ENCODE measurements at regions not wholly inside any gene's neighbourhood (a gene's known extent, or its start where the extent isn't known, plus 50 kb on each side); places are given as distances from the start of the nearest gene placed in this dataset.

GRCh38 chr4:37126051-37126450 lies 118.5 kb upstream of the NWD2 start:
- H3K27me3 ChIP-seq: no peaks in the 10 kb centered on the region
- DNase-seq (no peak), ATAC-seq (ENCODE audit: low FRiP score in 2 of 2) (no peak)
- H3K4me3 ChIP-seq: no peak overlapping the region
- TF ChIP-seq EP300 (IDR thresholded peaks at IDR 0.05) (no peak), POLR2AphosphoS5 (IDR thresholded peaks at IDR 0.05) (no peak), POLR2A (IDR thresholded peaks at IDR 0.05) (no peak)
- TF ChIP-seq, protein P1, sequence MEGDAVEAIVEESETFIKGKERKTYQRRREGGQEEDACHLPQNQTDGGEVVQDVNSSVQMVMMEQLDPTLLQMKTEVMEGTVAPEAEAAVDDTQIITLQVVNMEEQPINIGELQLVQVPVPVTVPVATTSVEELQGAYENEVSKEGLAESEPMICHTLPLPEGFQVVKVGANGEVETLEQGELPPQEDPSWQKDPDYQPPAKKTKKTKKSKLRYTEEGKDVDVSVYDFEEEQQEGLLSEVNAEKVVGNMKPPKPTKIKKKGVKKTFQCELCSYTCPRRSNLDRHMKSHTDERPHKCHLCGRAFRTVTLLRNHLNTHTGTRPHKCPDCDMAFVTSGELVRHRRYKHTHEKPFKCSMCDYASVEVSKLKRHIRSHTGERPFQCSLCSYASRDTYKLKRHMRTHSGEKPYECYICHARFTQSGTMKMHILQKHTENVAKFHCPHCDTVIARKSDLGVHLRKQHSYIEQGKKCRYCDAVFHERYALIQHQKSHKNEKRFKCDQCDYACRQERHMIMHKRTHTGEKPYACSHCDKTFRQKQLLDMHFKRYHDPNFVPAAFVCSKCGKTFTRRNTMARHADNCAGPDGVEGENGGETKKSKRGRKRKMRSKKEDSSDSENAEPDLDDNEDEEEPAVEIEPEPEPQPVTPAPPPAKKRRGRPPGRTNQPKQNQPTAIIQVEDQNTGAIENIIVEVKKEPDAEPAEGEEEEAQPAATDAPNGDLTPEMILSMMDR (IDR thresholded peaks at IDR 0.05): no peak
- no peaks in the 10 kb centered on the region for H3K9me3 ChIP-seq
- H3K4me1 ChIP-seq: no peaks in the 10 kb centered on the region
- H3K27ac ChIP-seq: no peak overlapping the region
- no peaks in the 10 kb centered on the region for H3K36me3 ChIP-seq

DNA sequence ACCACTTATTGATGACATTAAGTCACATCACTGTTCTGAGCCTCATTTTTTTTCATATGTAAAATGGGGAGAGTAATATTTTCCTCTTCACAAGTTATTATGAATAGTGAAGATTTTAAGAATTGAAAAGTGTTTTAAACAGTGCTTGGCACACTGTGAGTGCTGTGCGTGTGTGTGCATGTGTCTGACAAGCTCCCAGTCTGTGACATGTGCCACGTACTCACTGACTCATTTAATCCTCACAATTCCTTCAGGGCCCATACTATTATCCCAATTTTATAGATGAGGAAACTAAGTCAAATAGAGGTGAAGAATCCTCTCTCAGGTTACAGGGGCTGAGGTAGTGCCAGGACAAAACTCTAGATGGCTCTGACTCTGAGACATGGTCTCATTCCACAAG lies 114.1 kb upstream of the NWD2 start:
- DNase-seq: no peak
- no peak for ATAC-seq (ENCODE audit: low FRiP score in 2 of 2)
- 89 to 92% methylated on average over 2 of the region's 2 CpGs for WGBS, 2 donors
- no peak for TF ChIP-seq POLR2A (IDR thresholded peaks at IDR 0.05)
- TF ChIP-seq POLR2AphosphoS5 (IDR thresholded peaks at IDR 0.05): no peak
- TF ChIP-seq, protein P1 (IDR thresholded peaks at IDR 0.05): no peak
- TF ChIP-seq EP300 (IDR thresholded peaks at IDR 0.05): no peak
- Histone ChIP-seq H3K4me1 (no peaks in the 10 kb centered on the region), H3K9me3 (no peaks in the 10 kb centered on the region), H3K36me3 (no peaks in the 10 kb centered on the region), H3K27me3 (no peaks in the 10 kb centered on the region), H3K4me3 (no peak overlapping the region), H3K27ac (no peak overlapping the region)

- DNase-seq: no peak
- H3K27ac ChIP-seq: no peak overlapping the region
- no peaks in the 10 kb centered on the region for H3K4me1 ChIP-seq
- H3K27me3 ChIP-seq: no peaks in the 10 kb centered on the region
- H3K36me3 ChIP-seq: no peaks in the 10 kb centered on the region
- H3K9me3 ChIP-seq: no peaks in the 10 kb centered on the region
- H3K4me3 ChIP-seq: no peak overlapping the region
- no peak for ATAC-seq (ENCODE audit: low FRiP score in 2 of 2)
- TF ChIP-seq POLR2AphosphoS5 (IDR thresholded peaks at IDR 0.05) (no peak), EP300 (IDR thresholded peaks at IDR 0.05) (no peak), POLR2A (IDR thresholded peaks at IDR 0.05) (no peak)
- TF ChIP-seq, protein P1 (IDR thresholded peaks at IDR 0.05): no peak
Measured at GRCh38 chr4:37132351-37132974, 112.1 kb upstream of the NWD2 start.

DNA sequence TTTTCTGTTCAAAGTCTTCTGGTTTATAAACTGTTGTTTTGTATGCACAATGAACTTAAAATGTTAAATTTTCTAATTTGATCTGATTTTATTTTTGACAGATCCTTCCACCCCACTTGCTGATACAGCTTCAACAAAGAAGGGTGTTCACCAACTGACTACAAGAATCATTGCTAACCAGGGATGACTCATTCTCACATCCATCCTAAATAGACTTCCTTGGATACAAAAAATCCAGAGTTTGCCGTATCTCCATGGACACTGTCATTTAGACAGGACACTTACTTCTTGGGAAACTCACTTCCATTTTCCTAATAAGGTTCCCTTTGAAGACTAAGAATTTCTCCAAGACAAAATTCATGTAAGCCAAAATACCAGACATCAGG lies 111.6 kb upstream of the NWD2 start:
- Histone ChIP-seq H3K9me3 (no peaks in the 10 kb centered on the region), H3K4me1 (no peaks in the 10 kb centered on the region), H3K36me3 (no peaks in the 10 kb centered on the region), H3K27me3 (no peaks in the 10 kb centered on the region), H3K27ac (no peak overlapping the region), H3K4me3 (no peak overlapping the region)
- TF ChIP-seq EP300 (IDR thresholded peaks at IDR 0.05) (no peak), POLR2AphosphoS5 (IDR thresholded peaks at IDR 0.05) (no peak), POLR2A (IDR thresholded peaks at IDR 0.05) (no peak)
- TF ChIP-seq, protein P1 (IDR thresholded peaks at IDR 0.05): no peak
- 67 to 78% methylated on average over 1 of the region's 1 CpG for WGBS, 2 donors
- no peak for ATAC-seq (ENCODE audit: low FRiP score in 2 of 2)
- no peak for DNase-seq

GRCh38 chr4:37138019-37138653 lies 106.4 kb upstream of the NWD2 start:
- H3K4me3 ChIP-seq: no peak overlapping the region
- H3K27ac ChIP-seq: no peak overlapping the region
- no peaks in the 10 kb centered on the region for H3K4me1 ChIP-seq
- WGBS, 2 donors: 66 to 86% methylated on average over 2 of the region's 2 CpGs
- H3K9me3 ChIP-seq: no peaks in the 10 kb centered on the region
- no peak for ATAC-seq (ENCODE audit: low FRiP score in 2 of 2)
- TF ChIP-seq, protein P1 (IDR thresholded peaks at IDR 0.05): no peak
- no peak for TF ChIP-seq EP300 (IDR thresholded peaks at IDR 0.05)
- no peak for TF ChIP-seq POLR2AphosphoS5 (IDR thresholded peaks at IDR 0.05)
- no peak for TF ChIP-seq POLR2A (IDR thresholded peaks at IDR 0.05)
- no peaks in the 10 kb centered on the region for H3K27me3 ChIP-seq
- no peaks in the 10 kb centered on the region for H3K36me3 ChIP-seq
- DNase-seq: no peak
